ENCODE measurements at regions not wholly inside any gene's neighbourhood (a gene's known extent, or its start where the extent isn't known, plus 50 kb on each side); places are given as distances from the start of the nearest gene placed in this dataset.

GRCh38 chr4:63214076-63214475, 1195.2 kb downstream of the TECRL start:
- TF ChIP-seq CTCF (IDR thresholded peaks at IDR 0.05; ENCODE audit: low read depth, low read length, poor library complexity, severe bottlenecking) (no peak), EZH2phosphoT487 (IDR thresholded peaks at IDR 0.05; ENCODE audit: borderline replicate concordance, low read length) (no peak)

Measured in DOHH2 (cell line).